Lower lobe of right lung (tissue), 2 donors: ENCODE measurements at regions not wholly inside any gene's neighbourhood (a gene's known extent, or its start where the extent isn't known, plus 50 kb on each side); places are given as distances from the start of the nearest gene placed in this dataset.

Experiments
- ATAC-seq, 2 donors: fragments of 200-7000 bp; cut with Tn5 transposase; one replicate each; pipeline ENCODE4 v1.9.1; 2020 to 2022; ENCODE audit warnings: mild to moderate bottlenecking in 2 of 2, moderate library complexity in 2 of 2
- DNase-seq: peaks from one replicate; pipeline ENCODE4 v3.0.0-alpha.2; 2020
- H3K27ac ChIP-seq: fragments of 200-600 bp; one replicate; pipeline ENCODE4 v1.8.0; 2022
- H3K27me3 ChIP-seq: fragments of 200-600 bp; one replicate; pipeline ENCODE4 v1.8.0; 2022; ENCODE audit warnings: low read depth
- H3K36me3 ChIP-seq: fragments of 200-600 bp; one replicate; pipeline ENCODE4 v1.8.0; 2022; ENCODE audit warnings: mild to moderate bottlenecking
- H3K4me1 ChIP-seq: fragments of 200-600 bp; one replicate; pipeline ENCODE4 v1.8.0; 2022
- H3K4me3 ChIP-seq: fragments of 200-600 bp; one replicate; pipeline ENCODE4 v1.8.0; 2022; ENCODE audit warnings: mild to moderate bottlenecking
- H3K9me3 ChIP-seq: fragments of 200-600 bp; one replicate; pipeline ENCODE4 v1.8.0; 2022
- intact Hi-C: fragments of 100-400 bp; cut with DNase I; formaldehyde crosslinking; loops from one replicate; pipeline ENCODE4 v1.11.0; 2022
- TF ChIP-seq, protein P1 (sequence below): fragments of 200-600 bp; IDR thresholded peaks from one replicate; pipeline ENCODE4 v1.8.0; 2022; ENCODE audit warnings: antibody characterized with exemption, mild to moderate bottlenecking
- donor health status: DM: no; HTN: yes; CAD: no; lungs with severe emphysema.

GRCh38 chr5:85843535-85843934, 774.2 kb upstream of the COX7C start:
- intact Hi-C loops = no loop called here
- ATAC-seq (peak in 1 of 2 donors; percentile 30), DNase-seq (no peak)
- TF ChIP-seq, protein P1, sequence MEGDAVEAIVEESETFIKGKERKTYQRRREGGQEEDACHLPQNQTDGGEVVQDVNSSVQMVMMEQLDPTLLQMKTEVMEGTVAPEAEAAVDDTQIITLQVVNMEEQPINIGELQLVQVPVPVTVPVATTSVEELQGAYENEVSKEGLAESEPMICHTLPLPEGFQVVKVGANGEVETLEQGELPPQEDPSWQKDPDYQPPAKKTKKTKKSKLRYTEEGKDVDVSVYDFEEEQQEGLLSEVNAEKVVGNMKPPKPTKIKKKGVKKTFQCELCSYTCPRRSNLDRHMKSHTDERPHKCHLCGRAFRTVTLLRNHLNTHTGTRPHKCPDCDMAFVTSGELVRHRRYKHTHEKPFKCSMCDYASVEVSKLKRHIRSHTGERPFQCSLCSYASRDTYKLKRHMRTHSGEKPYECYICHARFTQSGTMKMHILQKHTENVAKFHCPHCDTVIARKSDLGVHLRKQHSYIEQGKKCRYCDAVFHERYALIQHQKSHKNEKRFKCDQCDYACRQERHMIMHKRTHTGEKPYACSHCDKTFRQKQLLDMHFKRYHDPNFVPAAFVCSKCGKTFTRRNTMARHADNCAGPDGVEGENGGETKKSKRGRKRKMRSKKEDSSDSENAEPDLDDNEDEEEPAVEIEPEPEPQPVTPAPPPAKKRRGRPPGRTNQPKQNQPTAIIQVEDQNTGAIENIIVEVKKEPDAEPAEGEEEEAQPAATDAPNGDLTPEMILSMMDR = no peak
- no peaks in the 10 kb centered on the region for H3K36me3 ChIP-seq
- no peaks in the 10 kb centered on the region for H3K9me3 ChIP-seq
- H3K27me3 ChIP-seq = no peaks in the 10 kb centered on the region
- no peak overlapping the region for H3K4me3 ChIP-seq
- H3K27ac ChIP-seq = no peak overlapping the region
- no peaks in the 10 kb centered on the region for H3K4me1 ChIP-seq

- Histone ChIP-seq H3K4me1 (no peaks in the 10 kb centered on the region), H3K4me3 (no peak overlapping the region), H3K27ac (no peak overlapping the region), H3K9me3 (no peaks in the 10 kb centered on the region), H3K27me3 (no peaks in the 10 kb centered on the region), H3K36me3 (no peaks in the 10 kb centered on the region)
- intact Hi-C loops = no loop called here
- TF ChIP-seq, protein P1 = no peak
- ATAC-seq = no peak
- DNase-seq = no peak
Measured at GRCh38 chr5:85849411-85849810, 768.3 kb upstream of the COX7C start.

DNA sequence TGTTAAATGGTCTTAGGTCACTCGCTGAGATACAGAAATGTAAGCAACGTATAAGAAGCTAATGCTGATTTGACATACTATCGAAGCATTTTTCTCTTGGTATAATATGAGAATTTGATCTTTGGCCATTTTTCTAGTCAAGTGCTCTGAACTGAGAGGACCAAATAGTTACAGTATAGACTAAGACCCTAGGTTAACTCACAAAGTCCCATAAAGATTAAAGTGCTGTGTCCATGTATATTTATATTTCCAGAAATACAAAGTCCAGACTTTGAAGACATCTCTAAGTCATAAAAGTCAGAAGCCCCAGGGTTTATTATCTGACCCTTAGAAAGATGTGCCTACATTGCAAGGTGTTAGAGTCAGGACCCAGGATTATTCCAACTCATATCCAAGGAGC, 752.4 kb upstream of the COX7C start:
- no peak for DNase-seq
- no peaks in the 10 kb centered on the region for H3K4me1 ChIP-seq
- no peaks in the 10 kb centered on the region for H3K36me3 ChIP-seq
- H3K4me3 ChIP-seq = no peak overlapping the region
- H3K9me3 ChIP-seq = no peaks in the 10 kb centered on the region
- ATAC-seq = no peak
- intact Hi-C loops = no loop called here
- TF ChIP-seq, protein P1 = no peak
- no peaks in the 10 kb centered on the region for H3K27me3 ChIP-seq
- no peak overlapping the region for H3K27ac ChIP-seq

GRCh38 chr5:85868070-85868469, 749.7 kb upstream of the COX7C start:
- no peaks in the 10 kb centered on the region for H3K27me3 ChIP-seq
- intact Hi-C loops = no loop called here
- no peaks in the 10 kb centered on the region for H3K36me3 ChIP-seq
- no peak for DNase-seq
- no peaks in the 10 kb centered on the region for H3K4me1 ChIP-seq
- no peak overlapping the region for H3K4me3 ChIP-seq
- no peaks in the 10 kb centered on the region for H3K9me3 ChIP-seq
- no peak overlapping the region for H3K27ac ChIP-seq
- no peak for ATAC-seq
- TF ChIP-seq, protein P1 = no peak

- Histone ChIP-seq H3K27me3 (no peaks in the 10 kb centered on the region), H3K4me1 (no peaks in the 10 kb centered on the region), H3K4me3 (no peak overlapping the region), H3K36me3 (no peaks in the 10 kb centered on the region), H3K9me3 (no peaks in the 10 kb centered on the region), H3K27ac (no peak overlapping the region)
- ATAC-seq (no peak), DNase-seq (no peak)
- TF ChIP-seq, protein P1 = no peak
- intact Hi-C loops = no loop called here
Measured at GRCh38 chr5:85893996-85894395, 723.7 kb upstream of the COX7C start.

- TF ChIP-seq, protein P1 = no peak
- H3K9me3 ChIP-seq = no peaks in the 10 kb centered on the region
- no peaks in the 10 kb centered on the region for H3K36me3 ChIP-seq
- H3K27ac ChIP-seq = no peak overlapping the region
- H3K4me1 ChIP-seq = no peaks in the 10 kb centered on the region
- H3K27me3 ChIP-seq = no peaks in the 10 kb centered on the region
- DNase-seq (no peak), ATAC-seq (no peak)
- intact Hi-C loops = no loop called here
- no peak overlapping the region for H3K4me3 ChIP-seq
Measured at GRCh38 chr5:85896514-85896913, 721.2 kb upstream of the COX7C start.
